Spleen (tissue), 11 donors: ENCODE measurements at regions not wholly inside any gene's neighbourhood (a gene's known extent, or its start where the extent isn't known, plus 50 kb on each side); places are given as distances from the start of the nearest gene placed in this dataset.
"Not testable (repeated sequence)": the region's sequence is repeated elsewhere in the genome, so short reads cannot be mapped to it uniquely, and the experiment has no call there.

Experiments
- DNase-seq: peaks from one replicate; pipeline ENCODE4 v3.0.0-alpha.2; 2020
- H3K27ac ChIP-seq, 8 donors: fragments of 200-600 bp; sonication (generic) in 7 of 8; 1 replicate in 4 of 8; 2 replicates in 4 of 8; pipeline versions ENCODE4 v1.5.0 to v1.8.0; 2016 to 2021; ENCODE audit warnings: inconsistent platforms in 4 of 8, mild to moderate bottlenecking in 4 of 8, moderate library complexity in 1 of 8
- H3K27me3 ChIP-seq, 7 donors: fragments of 200-600 bp; sonication (generic) in 6 of 7; replicated peaks in 1 of 7; 1 replicate in 4 of 7; 2 replicates in 3 of 7; pipeline versions ENCODE4 v1.5.0 to v1.8.0; 2016 to 2021; ENCODE audit warnings: inconsistent platforms in 3 of 7, mild to moderate bottlenecking in 1 of 7
- H3K36me3 ChIP-seq, 6 donors: fragments of 200-600 bp; sonication (generic) in 5 of 6; 1 replicate in 4 of 6; 2 replicates in 2 of 6; pipeline versions ENCODE4 v1.5.0 to v1.8.0; 2016 to 2021; ENCODE audit warnings: inconsistent platforms in 2 of 6
- H3K4me1 ChIP-seq, 6 donors: fragments of 200-600 bp; sonication (generic) in 5 of 6; 1 replicate in 3 of 6; 2 replicates in 3 of 6; pipeline versions ENCODE4 v1.5.0 to v1.8.0; 2016 to 2021; ENCODE audit warnings: inconsistent platforms in 3 of 6
- H3K4me3 ChIP-seq, 8 donors: fragments of 200-600 bp; sonication (generic) in 7 of 8; 1 replicate in 4 of 8; 2 replicates in 4 of 8; pipeline versions ENCODE4 v1.5.0 to v1.8.0; 2016 to 2021; ENCODE audit warnings: inconsistent platforms in 4 of 8, mild to moderate bottlenecking in 4 of 8, moderate library complexity in 2 of 8
- H3K9me3 ChIP-seq, 8 donors: fragments of 200-600 bp; sonication (generic) in 7 of 8; 1 replicate in 4 of 8; 2 replicates in 4 of 8; pipeline versions ENCODE4 v1.5.0 to v1.8.0; 2016 to 2021; ENCODE audit warnings: inconsistent platforms in 4 of 8
- CTCF ChIP-seq, 11 experiments: fragments of 200-600 bp in 7 of 11; fragments of 450-650 bp in 4 of 11; sonication (generic) in 4 of 11; IDR thresholded peaks in 8 of 11; conservative IDR thresholded peaks in 3 of 11; 1 replicate in 7 of 11; 2 replicates in 4 of 11; pipeline versions ENCODE4 v1.4.0 to v1.8.0; 2016 to 2021; ENCODE audit warnings: antibody characterized with exemption in 11 of 11, inconsistent platforms in 4 of 11, mild to moderate bottlenecking in 1 of 11
- POLR2A ChIP-seq, 3 donors: fragments of 450-650 bp; IDR thresholded peaks; one replicate each; pipeline ENCODE4 v1.5.1; 2017; ENCODE audit warnings: antibody characterized with exemption in 3 of 3, mild to moderate bottlenecking in 1 of 3
- POLR2AphosphoS5 ChIP-seq, 3 donors: sonication (generic); formaldehyde crosslinking; IDR thresholded peaks; one replicate each; pipeline ENCODE4 v1.5.1; 2017; ENCODE audit warnings: antibody characterized with exemption in 3 of 3
- WGBS, 5 donors: extraction: QIAGEN DNeasy Blood & Tissue Kit in 3 of 5; methylation state at CpG; one replicate each; pipeline versions ENCODE4 v1.1.5 to v1.1.7; 2013 to 2018; 5-methylcytosine and 5-hydroxymethylcytosine counted together
- intact Hi-C: fragments of 100-400 bp; cut with DNase I; formaldehyde crosslinking; loops from one replicate; pipeline ENCODE4 v1.15.0; 2023; ENCODE audit warnings: low total_unique reads
- donor health status: healthy with polysubstance abuse.
- donor health status: DM: no; HTN: no; CAD: no; lungs with moderate emphysema.
- donor health status: DM: no; HTN: no; CAD: no.
- donor health status: Bipolar disorder and iron deficiency.
- donor health status: healthy.
- donor health status: DM: no; HTN: no; CAD: no.
- donor health status: DM: yes; HTN: yes; CAD: no.

DNA sequence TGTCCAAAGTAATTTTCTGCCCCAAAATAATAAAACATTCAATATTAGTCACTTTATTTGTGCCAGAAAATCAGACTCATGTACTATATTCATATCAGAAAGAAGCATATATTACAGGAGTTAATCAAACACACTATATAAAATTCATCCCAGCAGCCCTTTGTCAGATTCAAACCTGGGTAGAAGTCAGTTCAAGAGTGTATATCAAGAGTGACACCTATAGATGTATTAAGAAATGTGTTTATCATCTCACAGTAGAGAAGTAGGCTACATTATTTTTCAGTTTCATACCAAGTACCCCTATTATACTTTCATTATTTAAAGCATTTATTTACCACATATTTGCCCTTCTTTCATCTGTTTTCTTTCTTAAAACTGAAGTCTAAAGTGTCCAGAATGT is 193.2 kb upstream of the DDX18 start:
- no peak overlapping the region for H3K4me3 ChIP-seq
- no peaks in the 10 kb centered on the region for H3K27me3 ChIP-seq
- no peak for TF ChIP-seq CTCF (IDR thresholded peaks at IDR 0.05 in 8 of 11, conservative IDR thresholded peaks at IDR 0.05 in 3 of 11)
- no peak for TF ChIP-seq POLR2A (IDR thresholded peaks at IDR 0.05)
- no peak for TF ChIP-seq POLR2AphosphoS5 (IDR thresholded peaks at IDR 0.05)
- no peaks in the 10 kb centered on the region for H3K36me3 ChIP-seq
- H3K27ac ChIP-seq, result no peak overlapping the region
- H3K9me3 ChIP-seq, result peaks cover 0 to 4% (median 0%) of the 10 kb centered on the region in 8 donors
- no peaks in the 10 kb centered on the region for H3K4me1 ChIP-seq
- no peak for DNase-seq
- intact Hi-C loops, result no loop called here

- WGBS, 5 donors, result 92 to 98% (median 92%) methylated on average over 17 of the region's 17 CpGs
- not testable (repeated sequence) for DNase-seq
These were observed 191.3 kb upstream of the DDX18 start for GRCh38 chr2:117623175-117623574.

DNA sequence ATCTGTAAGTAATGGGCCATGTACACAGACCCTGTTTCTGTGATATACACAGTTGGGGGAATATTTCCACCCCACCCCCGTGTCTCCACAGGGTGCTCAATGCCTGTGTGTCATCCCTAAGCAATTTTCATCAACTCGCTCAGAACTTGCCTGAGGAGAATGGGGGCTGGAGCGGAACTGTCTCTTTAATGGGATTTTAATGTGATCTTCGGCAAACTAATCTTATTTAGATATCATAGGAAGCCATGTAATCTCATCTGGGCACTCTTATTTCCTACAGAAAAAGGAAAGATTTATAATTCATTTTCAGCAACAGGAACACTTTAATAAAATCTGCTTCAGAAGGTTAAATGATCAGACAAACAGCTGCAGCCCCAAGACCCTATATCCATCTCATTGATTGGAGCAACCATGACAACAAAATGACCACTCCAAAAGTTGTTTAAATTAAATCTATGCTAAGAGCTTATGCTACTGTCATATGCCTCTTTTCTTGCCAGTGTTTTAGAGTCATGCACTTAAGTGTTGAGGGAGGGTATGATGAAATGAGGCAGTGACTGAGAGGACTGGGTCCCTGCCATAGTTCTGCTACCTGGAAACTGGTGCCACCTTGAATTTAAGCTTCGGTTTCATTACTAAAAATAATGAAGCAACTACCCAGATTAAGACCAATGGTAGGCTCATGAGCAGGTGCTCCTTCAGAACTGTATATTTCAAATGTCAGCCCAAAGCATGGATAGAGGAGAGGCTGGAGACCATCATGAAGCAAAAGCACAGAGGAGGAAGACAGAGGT is 183.1 kb upstream of the DDX18 start:
- WGBS, 5 donors, result 69 to 84% (median 70%) methylated on average over 5 of the region's 5 CpGs

More at GRCh38 chr2:117623175-117623574, 191.3 kb upstream of the DDX18 start:
- H3K36me3 ChIP-seq, H3K27me3 ChIP-seq, H3K9me3 ChIP-seq, H3K27ac ChIP-seq, H3K4me3 ChIP-seq, intact Hi-C loops, H3K4me1 ChIP-seq: not testable (repeated sequence)

DNA sequence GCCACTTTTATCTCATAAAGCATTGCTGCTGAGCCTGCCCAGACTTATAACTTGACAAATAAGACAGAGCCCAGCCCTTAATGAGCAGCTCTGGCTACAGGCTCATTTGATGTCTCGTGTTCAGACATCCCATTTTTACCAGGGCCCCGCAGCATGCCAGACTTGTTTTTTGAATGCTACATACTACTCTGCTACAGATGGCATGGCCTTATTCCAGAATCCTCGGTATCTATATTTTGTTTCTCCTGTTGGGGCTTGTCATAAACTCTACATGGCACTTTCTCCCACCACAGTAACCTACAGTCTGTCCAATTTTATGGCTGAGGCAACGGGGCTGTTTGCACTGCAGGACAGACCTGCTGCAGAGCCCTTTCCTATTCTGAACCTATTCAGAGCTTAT is 179.0 kb upstream of the DDX18 start:
- DNase-seq, result no peak
- WGBS, 5 donors, result 38 to 59% (median 43%) methylated on average over 4 of the region's 4 CpGs

More for the DNA sequence above, 183.1 kb upstream of the DDX18 start:
- H3K9me3 ChIP-seq, result no peaks in the 10 kb centered on the region
- H3K36me3 ChIP-seq, result no peaks in the 10 kb centered on the region
- H3K27me3 ChIP-seq, result no peaks in the 10 kb centered on the region
- TF ChIP-seq CTCF (IDR thresholded peaks at IDR 0.05 in 8 of 11, conservative IDR thresholded peaks at IDR 0.05 in 3 of 11) (no peak), POLR2A (IDR thresholded peaks at IDR 0.05) (no peak), POLR2AphosphoS5 (IDR thresholded peaks at IDR 0.05) (no peak)
- H3K27ac ChIP-seq, result no peak overlapping the region
- no peak overlapping the region for H3K4me3 ChIP-seq
- no peaks in the 10 kb centered on the region for H3K4me1 ChIP-seq
- DNase-seq, result no peak
- intact Hi-C loops, result no loop called here

GRCh38 chr2:117639401-117639800 is 175.1 kb upstream of the DDX18 start:
- Histone ChIP-seq H3K36me3 (no peaks in the 10 kb centered on the region), H3K9me3 (peaks cover 0 to 14% (median 3%) of the 10 kb centered on the region in 8 donors), H3K4me1 (no peaks in the 10 kb centered on the region), H3K27ac (no peak overlapping the region), H3K27me3 (no peaks in the 10 kb centered on the region), H3K4me3 (no peak overlapping the region)
- no peak for DNase-seq
- WGBS, 5 donors, result 58 to 77% (median 60%) methylated on average over 1 of the region's 1 CpG
- TF ChIP-seq POLR2AphosphoS5 (IDR thresholded peaks at IDR 0.05), result no peak
- TF ChIP-seq POLR2A (IDR thresholded peaks at IDR 0.05), result no peak
- no peak for TF ChIP-seq CTCF (IDR thresholded peaks at IDR 0.05 in 8 of 11, conservative IDR thresholded peaks at IDR 0.05 in 3 of 11)
- intact Hi-C loops, result no loop called here

More for the DNA sequence above, 179.0 kb upstream of the DDX18 start:
- intact Hi-C loops, result no loop called here
- no peak for TF ChIP-seq POLR2AphosphoS5 (IDR thresholded peaks at IDR 0.05)
- no peak for TF ChIP-seq POLR2A (IDR thresholded peaks at IDR 0.05)
- no peaks in the 10 kb centered on the region for H3K27me3 ChIP-seq
- no peaks in the 10 kb centered on the region for H3K36me3 ChIP-seq
- peaks cover 0 to 14% (median 3%) of the 10 kb centered on the region in 8 donors for H3K9me3 ChIP-seq
- no peak overlapping the region for H3K27ac ChIP-seq
- no peaks in the 10 kb centered on the region for H3K4me1 ChIP-seq
- H3K4me3 ChIP-seq, result no peak overlapping the region
